ENCODE measurements at regions not wholly inside any gene's neighbourhood (a gene's known extent, or its start where the extent isn't known, plus 50 kb on each side); places are given as distances from the start of the nearest gene placed in this dataset.

DNA sequence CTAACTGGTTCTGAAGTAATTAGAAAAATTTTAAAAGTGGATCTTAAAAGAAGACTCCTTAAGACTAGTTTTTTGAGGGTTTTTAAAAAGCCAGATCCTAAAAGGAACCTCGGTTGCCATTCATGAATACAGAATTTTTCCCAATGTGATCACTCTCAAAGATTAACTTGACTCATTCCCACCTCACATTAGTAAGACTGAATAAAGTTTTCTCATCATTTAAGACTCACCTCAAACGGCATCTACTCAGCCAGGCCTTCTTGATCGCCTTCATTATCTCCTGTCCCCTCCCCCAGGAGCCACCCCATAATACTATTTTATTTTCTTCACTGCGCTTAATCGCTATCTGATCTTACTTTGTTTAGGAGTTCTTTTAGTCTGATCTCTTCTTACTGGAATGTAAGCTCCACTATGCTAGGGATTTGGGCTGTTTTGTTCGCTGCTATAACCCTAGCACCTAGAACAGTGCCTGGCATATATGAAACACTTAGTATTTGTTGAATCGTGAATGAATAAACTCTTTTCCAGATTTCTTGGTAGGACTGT, 55.9 kb upstream of the PCGF5 start:
- no peak overlapping the region for H3K27ac ChIP-seq (replicated peaks)
- no peak for DNase-seq (ENCODE audit: low read depth in 1 of 2, low spot score in 1 of 2)
- H3K4me3 ChIP-seq (replicated peaks; ENCODE audit: insufficient read depth, low read length), result no peak overlapping the region
- peaks cover 36% of the 10 kb centered on the region for H3K27me3 ChIP-seq (ENCODE audit: insufficient read depth, poor library complexity, severe bottlenecking)
- TF ChIP-seq GABPA (IDR thresholded peaks at IDR 0.05; ENCODE audit: low read depth), result no peak
- TF ChIP-seq, protein P1, sequence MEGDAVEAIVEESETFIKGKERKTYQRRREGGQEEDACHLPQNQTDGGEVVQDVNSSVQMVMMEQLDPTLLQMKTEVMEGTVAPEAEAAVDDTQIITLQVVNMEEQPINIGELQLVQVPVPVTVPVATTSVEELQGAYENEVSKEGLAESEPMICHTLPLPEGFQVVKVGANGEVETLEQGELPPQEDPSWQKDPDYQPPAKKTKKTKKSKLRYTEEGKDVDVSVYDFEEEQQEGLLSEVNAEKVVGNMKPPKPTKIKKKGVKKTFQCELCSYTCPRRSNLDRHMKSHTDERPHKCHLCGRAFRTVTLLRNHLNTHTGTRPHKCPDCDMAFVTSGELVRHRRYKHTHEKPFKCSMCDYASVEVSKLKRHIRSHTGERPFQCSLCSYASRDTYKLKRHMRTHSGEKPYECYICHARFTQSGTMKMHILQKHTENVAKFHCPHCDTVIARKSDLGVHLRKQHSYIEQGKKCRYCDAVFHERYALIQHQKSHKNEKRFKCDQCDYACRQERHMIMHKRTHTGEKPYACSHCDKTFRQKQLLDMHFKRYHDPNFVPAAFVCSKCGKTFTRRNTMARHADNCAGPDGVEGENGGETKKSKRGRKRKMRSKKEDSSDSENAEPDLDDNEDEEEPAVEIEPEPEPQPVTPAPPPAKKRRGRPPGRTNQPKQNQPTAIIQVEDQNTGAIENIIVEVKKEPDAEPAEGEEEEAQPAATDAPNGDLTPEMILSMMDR (IDR thresholded peaks at IDR 0.05; ENCODE audit: insufficient read depth, low read length), result no peak
- no peak for TF ChIP-seq SPI1 (IDR thresholded peaks at IDR 0.05; ENCODE audit: borderline replicate concordance, low read depth)
- no peak for TF ChIP-seq POLR2AphosphoS5 (IDR thresholded peaks at IDR 0.05; ENCODE audit: low read depth)
- TF ChIP-seq, protein P2, sequence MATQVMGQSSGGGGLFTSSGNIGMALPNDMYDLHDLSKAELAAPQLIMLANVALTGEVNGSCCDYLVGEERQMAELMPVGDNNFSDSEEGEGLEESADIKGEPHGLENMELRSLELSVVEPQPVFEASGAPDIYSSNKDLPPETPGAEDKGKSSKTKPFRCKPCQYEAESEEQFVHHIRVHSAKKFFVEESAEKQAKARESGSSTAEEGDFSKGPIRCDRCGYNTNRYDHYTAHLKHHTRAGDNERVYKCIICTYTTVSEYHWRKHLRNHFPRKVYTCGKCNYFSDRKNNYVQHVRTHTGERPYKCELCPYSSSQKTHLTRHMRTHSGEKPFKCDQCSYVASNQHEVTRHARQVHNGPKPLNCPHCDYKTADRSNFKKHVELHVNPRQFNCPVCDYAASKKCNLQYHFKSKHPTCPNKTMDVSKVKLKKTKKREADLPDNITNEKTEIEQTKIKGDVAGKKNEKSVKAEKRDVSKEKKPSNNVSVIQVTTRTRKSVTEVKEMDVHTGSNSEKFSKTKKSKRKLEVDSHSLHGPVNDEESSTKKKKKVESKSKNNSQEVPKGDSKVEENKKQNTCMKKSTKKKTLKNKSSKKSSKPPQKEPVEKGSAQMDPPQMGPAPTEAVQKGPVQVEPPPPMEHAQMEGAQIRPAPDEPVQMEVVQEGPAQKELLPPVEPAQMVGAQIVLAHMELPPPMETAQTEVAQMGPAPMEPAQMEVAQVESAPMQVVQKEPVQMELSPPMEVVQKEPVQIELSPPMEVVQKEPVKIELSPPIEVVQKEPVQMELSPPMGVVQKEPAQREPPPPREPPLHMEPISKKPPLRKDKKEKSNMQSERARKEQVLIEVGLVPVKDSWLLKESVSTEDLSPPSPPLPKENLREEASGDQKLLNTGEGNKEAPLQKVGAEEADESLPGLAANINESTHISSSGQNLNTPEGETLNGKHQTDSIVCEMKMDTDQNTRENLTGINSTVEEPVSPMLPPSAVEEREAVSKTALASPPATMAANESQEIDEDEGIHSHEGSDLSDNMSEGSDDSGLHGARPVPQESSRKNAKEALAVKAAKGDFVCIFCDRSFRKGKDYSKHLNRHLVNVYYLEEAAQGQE (IDR thresholded peaks at IDR 0.05; ENCODE audit: insufficient replicate concordance, low read depth), result no peak

DNA sequence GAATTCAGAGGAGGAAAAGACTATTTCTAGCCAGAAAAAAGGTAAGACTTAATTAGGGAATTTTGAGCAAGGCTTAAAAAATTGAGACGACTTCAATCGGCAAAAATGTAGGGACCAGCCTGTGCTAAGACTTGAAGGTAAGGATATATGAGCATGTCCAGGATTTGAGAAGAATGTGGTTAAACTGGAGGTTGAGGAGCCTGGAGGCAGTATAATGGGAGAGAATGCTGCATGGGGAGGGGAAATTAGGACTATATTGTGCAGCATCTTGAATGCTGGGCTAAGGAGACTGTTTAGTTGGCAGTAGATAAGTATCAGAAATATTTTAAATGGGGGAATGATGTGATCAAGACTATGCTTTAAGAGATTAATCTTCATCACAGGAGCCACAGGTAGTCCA, 53.1 kb upstream of the PCGF5 start:
- no peak for DNase-seq (ENCODE audit: low read depth in 1 of 2, low spot score in 1 of 2)
- TF ChIP-seq, protein P1 (IDR thresholded peaks at IDR 0.05; ENCODE audit: insufficient read depth, low read length), result no peak
- H3K27me3 ChIP-seq (ENCODE audit: insufficient read depth, poor library complexity, severe bottlenecking), result peaks cover 23% of the 10 kb centered on the region
- no peak overlapping the region for H3K27ac ChIP-seq (replicated peaks)
- no peak overlapping the region for H3K4me3 ChIP-seq (replicated peaks; ENCODE audit: insufficient read depth, low read length)

DNA sequence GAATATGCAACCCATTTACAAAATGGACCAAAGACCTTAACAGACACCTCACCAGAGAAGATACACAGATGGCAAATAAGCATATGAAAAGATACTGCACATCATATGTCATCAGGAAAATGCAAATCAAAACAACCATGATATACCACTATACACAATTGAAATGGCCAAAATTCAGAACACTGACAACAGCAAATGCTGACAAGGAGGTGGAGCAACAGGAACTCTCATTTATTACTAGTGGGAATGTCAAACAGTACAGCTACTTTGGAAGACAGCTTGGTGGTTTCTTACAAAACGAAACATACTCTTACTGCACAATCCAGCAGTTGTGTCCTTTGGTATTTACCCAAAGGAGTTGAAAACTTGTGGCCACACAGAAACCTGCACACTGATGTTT, 50.0 kb upstream of the PCGF5 start:
- H3K27ac ChIP-seq (replicated peaks), result no peak overlapping the region
- no peak overlapping the region for H3K4me3 ChIP-seq (replicated peaks; ENCODE audit: insufficient read depth, low read length)
- H3K27me3 ChIP-seq (ENCODE audit: insufficient read depth, poor library complexity, severe bottlenecking), result peaks cover 11% of the 10 kb centered on the region
- DNase-seq (ENCODE audit: low read depth in 1 of 2, low spot score in 1 of 2), result no peak
- TF ChIP-seq GABPA (IDR thresholded peaks at IDR 0.05; ENCODE audit: low read depth) (no peak), POLR2AphosphoS5 (IDR thresholded peaks at IDR 0.05; ENCODE audit: low read depth) (no peak), SPI1 (IDR thresholded peaks at IDR 0.05; ENCODE audit: borderline replicate concordance, low read depth) (no peak)
- TF ChIP-seq, protein P1 (IDR thresholded peaks at IDR 0.05; ENCODE audit: insufficient read depth, low read length), result no peak
- TF ChIP-seq, protein P2 (IDR thresholded peaks at IDR 0.05; ENCODE audit: insufficient replicate concordance, low read depth), result no peak

All from HL-60 (cell line).